ENCODE measurements at regions not wholly inside any gene's neighbourhood (a gene's known extent, or its start where the extent isn't known, plus 50 kb on each side); places are given as distances from the start of the nearest gene placed in this dataset.

GRCh38 chr4:138307319-138307718 is 65.2 kb upstream of the SLC7A11 start:
- DNase-seq = no peak
- intact Hi-C loops (cut with DNase I) = no loop called here

- intact Hi-C loops (cut with DNase I) = no loop called here
- DNase-seq = no peak
These were observed 62.9 kb upstream of the SLC7A11 start for GRCh38 chr4:138305050-138305449.

- DNase-seq = no peak
- intact Hi-C loops (cut with DNase I) = no loop called here
These were observed 59.4 kb upstream of the SLC7A11 start for GRCh38 chr4:138301536-138301935.

GRCh38 chr4:138300616-138301015 is 58.5 kb upstream of the SLC7A11 start:
- no peak for DNase-seq
- intact Hi-C loops (cut with DNase I) = no loop called here

- intact Hi-C loops (cut with DNase I) = no loop called here
- peak in 3 of 42 donors; percentile 4 to 52 (median 9) for DNase-seq
These were observed 57.7 kb upstream of the SLC7A11 start for GRCh38 chr4:138299881-138300280.

- no peak for DNase-seq
- intact Hi-C loops (cut with DNase I) = no loop called here
These were observed 56.7 kb upstream of the SLC7A11 start for GRCh38 chr4:138298866-138299265.

GRCh38 chr4:138298431-138298830 is 56.3 kb upstream of the SLC7A11 start:
- no peak for DNase-seq
- intact Hi-C loops (cut with DNase I) = no loop called here

- intact Hi-C loops (cut with DNase I) = no loop called here
- DNase-seq = no peak
These were observed 55.7 kb upstream of the SLC7A11 start for GRCh38 chr4:138297743-138298405.

GRCh38 chr4:138292321-138292720 is 50.2 kb upstream of the SLC7A11 start:
- intact Hi-C loops (cut with DNase I) = no loop called here
- DNase-seq = no peak
